GM18870 (cell line): ENCODE measurements at regions not wholly inside any gene's neighbourhood (a gene's known extent, or its start where the extent isn't known, plus 50 kb on each side); places are given as distances from the start of the nearest gene placed in this dataset.
"Not testable (repeated sequence)": the region's sequence is repeated elsewhere in the genome, so short reads cannot be mapped to it uniquely, and the experiment has no call there.

Source experiments
- ATAC-seq: cut with Tn5 transposase; IDR thresholded peaks from one replicate; pipeline ENCODE4 v1.9.1; 2021; ENCODE audit warnings: moderate library complexity; ENCODE audit not compliant: unreplicated experiment

DNA sequence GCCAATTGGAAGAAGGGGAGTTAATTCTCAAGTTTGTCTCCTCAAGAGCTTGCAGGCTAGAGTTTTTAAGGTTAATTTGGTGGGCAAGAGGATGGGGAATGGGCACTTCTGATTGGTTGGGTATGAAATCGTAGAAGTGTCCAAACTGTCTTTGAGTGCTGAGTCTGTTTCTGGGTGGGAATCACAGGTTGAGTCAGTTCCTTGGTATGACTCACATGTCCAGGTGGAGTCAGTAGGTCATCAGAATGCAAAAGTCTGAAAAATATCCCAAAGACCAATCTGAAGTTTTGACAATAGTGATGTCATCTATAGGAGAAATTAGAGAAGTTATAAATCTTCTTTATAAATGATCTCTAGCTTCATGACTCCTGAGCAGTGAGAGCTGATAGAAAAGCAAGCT lies 1252.2 kb downstream of the REEP3 start:
- no peak for ATAC-seq

- ATAC-seq, result not testable (repeated sequence)
Observed at GRCh38 chr10:64784451-64784850, 1263.2 kb downstream of the REEP3 start.

- no peak for ATAC-seq
Observed at GRCh38 chr10:64785816-64786215, 1264.6 kb downstream of the REEP3 start.

GRCh38 chr10:64786989-64787388 lies 1265.8 kb downstream of the REEP3 start:
- ATAC-seq, result no peak

GRCh38 chr10:64795847-64796246 lies 1274.6 kb downstream of the REEP3 start:
- no peak for ATAC-seq

DNA sequence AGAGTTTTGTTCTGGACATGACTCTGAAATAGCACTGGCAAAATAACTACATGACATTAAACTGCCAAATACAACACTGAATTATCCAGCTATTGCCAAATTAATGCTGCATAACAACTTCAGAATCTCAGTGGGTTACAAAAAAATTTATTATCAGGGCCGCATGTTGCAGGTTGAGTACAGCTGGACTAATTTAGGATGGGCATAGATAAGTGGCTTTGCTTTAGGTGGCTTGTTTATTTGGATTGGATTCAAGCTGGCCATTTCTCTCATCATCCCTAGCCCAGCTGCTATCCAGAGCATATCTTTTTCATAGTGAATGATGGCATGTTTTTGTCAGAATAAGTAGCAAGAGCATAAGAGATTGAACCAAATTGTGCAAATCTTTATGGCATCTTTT lies 1277.1 kb downstream of the REEP3 start:
- ATAC-seq, result no peak

DNA sequence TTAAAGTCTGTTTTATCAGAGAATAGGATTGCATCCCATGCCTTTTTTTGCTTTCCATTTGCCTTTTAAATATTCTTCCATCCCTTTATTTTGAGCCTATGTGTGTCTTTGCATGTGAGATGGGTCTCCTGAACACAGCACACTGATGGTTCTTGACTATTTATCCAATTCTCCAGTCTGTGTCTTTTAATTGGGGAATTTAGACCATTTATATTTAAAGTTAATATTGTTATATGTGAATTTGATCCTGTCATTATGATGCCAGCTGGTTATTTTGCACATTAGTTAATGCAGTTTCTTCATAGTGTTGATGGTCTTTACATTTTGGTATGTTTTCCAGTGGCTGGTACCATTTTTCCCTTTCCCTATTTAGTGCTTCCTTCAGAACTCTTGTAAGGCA lies 1287.0 kb downstream of the REEP3 start:
- ATAC-seq, result not testable (repeated sequence)

GRCh38 chr10:64810046-64810445 lies 1288.8 kb downstream of the REEP3 start:
- ATAC-seq, result not testable (repeated sequence)

DNA sequence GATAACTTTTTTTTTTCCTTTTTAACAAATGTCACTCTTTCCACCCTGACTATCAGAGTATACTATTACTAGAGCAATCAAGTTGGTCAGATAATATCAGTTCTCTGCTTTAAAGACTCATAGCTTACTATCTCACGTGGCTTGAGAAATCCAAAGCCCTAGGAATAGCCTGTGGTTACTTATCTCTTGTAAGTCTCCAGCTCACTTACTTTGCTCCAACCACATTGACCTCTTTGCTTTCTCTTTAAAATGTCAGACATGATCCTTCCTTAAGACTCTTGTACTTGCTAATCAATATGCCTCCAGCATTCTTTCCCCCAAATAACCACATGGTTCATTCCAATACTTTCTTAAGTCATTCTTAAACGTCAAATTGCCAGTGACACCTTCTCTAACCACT lies 1292.2 kb downstream of the REEP3 start:
- ATAC-seq, result no peak

DNA sequence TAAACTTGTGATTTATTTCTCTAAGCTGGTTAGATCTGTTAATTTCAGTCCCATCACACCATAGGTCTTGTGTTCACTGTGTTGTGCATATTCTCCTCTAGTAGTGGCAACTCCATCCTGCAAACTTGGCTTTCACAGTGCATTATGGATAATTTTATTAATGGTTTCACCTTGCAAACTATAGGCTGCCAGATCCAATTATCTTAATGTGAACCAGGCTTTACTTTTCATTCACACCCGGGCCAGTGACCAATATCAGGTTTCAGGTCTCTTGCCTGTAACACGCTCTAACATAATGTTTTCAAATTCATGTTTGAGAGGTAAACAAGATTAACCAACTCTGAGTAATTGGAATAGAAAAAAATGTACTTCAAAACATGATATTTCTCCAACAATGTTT lies 1293.0 kb downstream of the REEP3 start:
- no peak for ATAC-seq

GRCh38 chr10:64829888-64830412 lies 1308.7 kb downstream of the REEP3 start:
- no peak for ATAC-seq

DNA sequence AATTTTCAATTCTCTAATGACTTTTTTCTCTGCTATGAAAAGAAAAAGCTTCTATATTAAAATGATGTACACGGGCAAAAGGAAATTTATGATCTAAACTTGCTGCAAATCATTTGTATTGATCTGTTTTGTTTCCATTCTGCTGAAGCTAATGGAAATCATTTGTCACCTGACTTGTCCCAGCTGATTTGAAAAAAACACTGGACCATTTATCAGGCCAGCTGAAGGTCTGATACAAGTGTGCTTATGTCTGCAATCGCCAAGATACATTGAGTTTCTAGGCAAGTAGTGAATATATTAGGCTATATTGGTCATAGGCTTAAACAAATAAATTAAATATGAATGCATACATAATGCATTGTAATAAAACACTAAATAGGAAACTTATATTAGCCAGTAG lies 1309.7 kb downstream of the REEP3 start:
- no peak for ATAC-seq

DNA sequence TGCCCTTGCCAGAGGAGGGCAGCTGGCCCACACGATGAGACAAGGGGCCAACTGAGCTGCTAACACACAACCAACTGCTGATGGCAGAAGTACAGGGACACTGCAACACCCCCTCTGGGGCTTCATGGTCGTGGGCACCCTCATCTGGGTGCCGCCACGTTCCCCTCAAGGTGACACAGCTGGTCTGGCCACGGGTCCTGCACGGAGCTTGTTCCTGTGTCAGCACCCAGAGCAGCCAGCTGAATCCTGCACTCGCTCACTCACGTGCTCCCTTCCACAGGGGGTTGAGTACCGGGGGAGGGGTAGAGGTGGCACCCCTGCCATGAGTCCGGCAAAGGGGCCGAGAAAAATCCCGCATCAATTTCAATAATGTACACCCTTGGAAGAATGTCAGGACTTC lies 1319.1 kb downstream of the REEP3 start:
- no peak for ATAC-seq

- no peak for ATAC-seq
Observed at GRCh38 chr10:64846700-64847099, 1325.5 kb downstream of the REEP3 start.

- ATAC-seq, result no peak
Observed at GRCh38 chr10:64855941-64856340, 1334.7 kb downstream of the REEP3 start.

DNA sequence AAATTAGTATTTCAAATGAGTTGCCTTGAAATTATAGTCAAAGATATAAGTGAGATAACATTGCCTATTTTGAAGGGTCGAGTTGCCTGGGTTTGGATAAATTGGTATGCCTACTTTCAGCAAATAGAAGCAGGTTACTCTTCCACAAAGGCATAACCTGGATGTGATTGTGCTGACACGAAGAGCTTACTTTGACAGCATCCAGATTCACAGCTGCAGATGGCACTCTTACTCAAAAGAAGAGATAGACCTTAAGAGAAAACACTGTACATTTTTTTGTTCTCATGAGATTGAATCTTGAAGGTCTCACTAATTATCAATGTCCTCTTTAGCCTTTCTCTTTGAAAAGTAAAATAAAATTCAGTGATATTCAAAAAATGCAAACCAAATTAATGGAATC lies 1338.7 kb downstream of the REEP3 start:
- ATAC-seq, result no peak

DNA sequence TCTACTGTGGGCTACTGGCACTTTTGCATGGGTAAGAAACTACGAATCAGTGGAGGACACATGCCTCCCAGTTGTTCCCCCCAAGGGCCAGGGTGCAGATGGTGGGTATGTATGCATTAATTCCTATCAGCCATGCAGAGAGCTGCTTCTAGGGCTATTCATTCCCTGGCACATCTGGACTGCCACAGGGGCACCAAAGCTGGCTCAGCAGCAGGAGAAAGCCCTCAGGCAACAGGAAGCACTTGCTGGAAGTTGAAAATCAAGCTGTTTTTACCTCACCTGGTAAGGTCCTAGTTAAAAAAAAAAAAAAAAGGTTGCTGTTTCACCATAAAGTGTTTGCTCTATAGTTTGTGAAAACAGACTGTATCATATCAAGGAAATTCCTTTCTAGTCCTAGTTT lies 1342.6 kb downstream of the REEP3 start:
- ATAC-seq, result no peak

GRCh38 chr10:64867501-64867962 lies 1346.3 kb downstream of the REEP3 start:
- no peak for ATAC-seq

DNA sequence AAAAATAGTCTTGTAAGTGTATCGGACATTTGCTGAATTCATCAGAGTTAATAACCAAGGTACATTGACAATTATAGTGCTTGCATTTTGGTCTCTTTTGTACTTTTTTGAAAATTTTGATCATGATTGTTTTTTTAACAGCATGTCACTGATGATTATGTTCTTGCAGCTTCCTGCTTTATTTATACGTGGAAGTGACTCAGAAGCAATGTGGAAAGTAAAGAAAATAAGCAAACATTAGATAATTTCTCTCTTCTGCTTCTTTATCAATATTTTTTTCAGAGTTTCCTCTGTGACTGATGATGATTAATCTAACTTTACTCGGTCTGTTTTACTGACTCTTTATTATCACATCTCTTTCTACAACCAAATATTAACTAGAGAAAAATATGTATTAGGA lies 1351.9 kb downstream of the REEP3 start:
- ATAC-seq, result no peak

DNA sequence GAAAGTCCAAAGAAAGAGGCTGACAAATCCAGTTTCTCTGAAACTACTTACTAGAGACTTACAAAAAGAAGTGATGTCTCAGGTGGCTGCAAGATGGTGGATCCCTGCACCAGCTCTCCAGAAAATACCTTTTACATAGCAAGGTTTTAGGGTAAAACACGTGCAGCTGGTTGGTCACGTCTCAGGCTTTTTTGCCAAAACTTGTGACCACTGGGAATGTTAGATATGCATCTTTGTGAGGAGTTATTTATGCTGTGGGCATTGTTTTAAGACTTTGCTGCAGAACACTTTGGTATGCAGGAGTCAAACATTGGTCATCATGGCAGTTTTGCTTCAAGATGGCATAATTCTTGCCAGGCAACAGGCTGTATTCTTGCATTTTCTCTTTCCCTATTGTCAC lies 1352.8 kb downstream of the REEP3 start:
- ATAC-seq, result no peak

- ATAC-seq, result no peak
Observed at GRCh38 chr10:64880546-64880945, 1359.3 kb downstream of the REEP3 start.

- no peak for ATAC-seq
Observed at GRCh38 chr10:64881257-64881656, 1360.1 kb downstream of the REEP3 start.

GRCh38 chr10:64896582-64896981 lies 1375.4 kb downstream of the REEP3 start:
- ATAC-seq, result no peak

GRCh38 chr10:64906311-64906710 lies 1385.1 kb downstream of the REEP3 start:
- ATAC-seq, result not testable (repeated sequence)
